Right lobe of liver (tissue), 4 donors: ENCODE measurements at regions not wholly inside any gene's neighbourhood (a gene's known extent, or its start where the extent isn't known, plus 50 kb on each side); places are given as distances from the start of the nearest gene placed in this dataset.

ENCODE experiments used
- CTCF ChIP-seq, 4 donors: fragments of 200-600 bp in 3 of 4; fragments of 450-650 bp in 1 of 4; IDR thresholded peaks; one replicate each; pipeline versions ENCODE4 v1.5.1 to v1.8.0; 2016 to 2022; ENCODE audit warnings: antibody characterized with exemption in 4 of 4, mild to moderate bottlenecking in 2 of 4
- POLR2A ChIP-seq: fragments of 450-650 bp; IDR thresholded peaks from one replicate; pipeline ENCODE4 v1.6.1; 2017; ENCODE audit warnings: antibody characterized with exemption, mild to moderate bottlenecking
- donor health status: DM: no; HTN: no; CAD: no.
- donor health status: DM: no; HTN: no; CAD: no.
- donor health status: DM: no; HTN: yes; CAD: no.

- TF ChIP-seq POLR2A (no peak), CTCF (IDR thresholded peaks at IDR 0.05) (no peak)
Observed at GRCh38 chr13:94829837-94830365, 117.6 kb upstream of the SOX21 start.
